ENCODE measurements at regions not wholly inside any gene's neighbourhood (a gene's known extent, or its start where the extent isn't known, plus 50 kb on each side); places are given as distances from the start of the nearest gene placed in this dataset.

DNA sequence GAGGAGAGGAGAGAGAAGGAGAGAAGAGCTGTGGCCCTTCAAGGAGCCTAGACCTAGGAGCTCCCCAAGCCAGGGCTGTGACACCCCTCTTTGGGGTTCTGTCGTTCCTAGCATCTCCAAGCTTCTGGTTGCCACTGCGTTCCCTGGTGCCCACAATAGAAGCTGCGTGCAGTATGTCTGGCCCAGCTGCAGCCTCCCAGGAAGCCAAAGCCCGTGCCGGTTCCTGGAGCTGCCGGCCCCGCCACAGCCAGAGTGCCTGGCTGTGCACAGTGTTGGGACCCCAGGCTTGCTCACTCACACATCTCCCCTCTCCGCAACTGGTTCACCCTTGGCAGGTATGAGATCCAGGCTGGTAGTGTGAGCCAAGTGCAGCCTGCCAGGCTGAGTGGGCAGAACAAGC, 367.7 kb upstream of the MC4R start:
- ChIA-PET CTCF (no interaction called here), POLR2A (no interaction called here)
- TF ChIP-seq CTCF (IDR thresholded peaks at IDR 0.05; ENCODE audit: control extremely low read depth, extremely low read depth, low read depth, missing control alignments): no peak
- DNase-seq (ENCODE audit: extremely low spot score): no peak

DNA sequence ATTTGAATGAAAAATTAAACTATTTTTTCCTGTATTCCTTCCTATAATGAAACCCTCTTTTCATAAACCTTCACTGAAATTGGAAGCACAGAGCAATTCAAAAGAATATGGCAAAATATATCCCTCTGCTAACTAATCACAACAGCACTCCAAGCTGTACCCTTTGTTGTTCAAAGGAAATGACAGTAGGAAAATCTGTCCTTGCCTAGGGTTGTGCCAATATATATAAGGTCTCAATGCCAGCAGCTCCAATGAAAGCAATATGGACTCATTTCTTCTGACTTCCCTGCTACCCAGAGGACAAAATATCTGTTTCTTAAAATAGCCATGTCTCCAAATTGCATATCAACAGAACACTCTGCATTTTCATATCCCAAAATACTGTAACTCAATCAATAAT, 373.9 kb upstream of the MC4R start:
- no peak for DNase-seq (ENCODE audit: extremely low spot score)
- POLR2A ChIA-PET: no interaction called here
- CTCF ChIA-PET: no interaction called here
- no peak for TF ChIP-seq CTCF (IDR thresholded peaks at IDR 0.05; ENCODE audit: control extremely low read depth, extremely low read depth, low read depth, missing control alignments)

DNA sequence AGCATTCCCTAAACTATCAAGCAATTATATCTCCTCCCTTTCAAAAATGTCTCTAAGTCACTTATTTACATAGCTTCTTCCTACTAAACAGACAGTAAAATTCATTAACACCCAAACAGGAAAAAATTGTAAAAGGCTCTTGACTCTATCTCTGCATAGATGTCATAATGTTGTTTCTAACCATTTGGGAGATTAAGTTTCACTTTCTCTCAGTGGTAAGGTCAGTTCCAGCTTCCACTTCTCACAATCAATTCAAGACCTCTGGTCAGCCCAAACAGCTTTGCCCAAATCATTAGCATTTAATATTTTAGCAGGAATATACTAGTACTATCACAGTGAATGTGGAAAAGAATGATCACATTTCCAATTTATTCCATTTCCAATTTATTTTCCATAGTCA, 374.3 kb upstream of the MC4R start:
- ChIA-PET POLR2A (no interaction called here), CTCF (interaction anchor here (1.0 kb wide), 1 partner anchor 24 kb away, joined by 3 read pairs; no protein-coding TSS in a partner anchor)
- DNase-seq (ENCODE audit: extremely low spot score): no peak
- no peak for TF ChIP-seq CTCF (IDR thresholded peaks at IDR 0.05; ENCODE audit: control extremely low read depth, extremely low read depth, low read depth, missing control alignments)

- CTCF ChIA-PET: interaction anchor here (1.1 to 1.8 kb wide), 2 partner anchors 10 to 13 kb away, joined by 3 to 7 read pairs; no protein-coding TSS in a partner anchor
- no peak for DNase-seq (ENCODE audit: extremely low spot score)
- TF ChIP-seq CTCF (IDR thresholded peaks at IDR 0.05; ENCODE audit: control extremely low read depth, extremely low read depth, low read depth, missing control alignments): no peak
- POLR2A ChIA-PET: no interaction called here
Observed at GRCh38 chr18:60753753-60754152, 381.2 kb upstream of the MC4R start.

DNA sequence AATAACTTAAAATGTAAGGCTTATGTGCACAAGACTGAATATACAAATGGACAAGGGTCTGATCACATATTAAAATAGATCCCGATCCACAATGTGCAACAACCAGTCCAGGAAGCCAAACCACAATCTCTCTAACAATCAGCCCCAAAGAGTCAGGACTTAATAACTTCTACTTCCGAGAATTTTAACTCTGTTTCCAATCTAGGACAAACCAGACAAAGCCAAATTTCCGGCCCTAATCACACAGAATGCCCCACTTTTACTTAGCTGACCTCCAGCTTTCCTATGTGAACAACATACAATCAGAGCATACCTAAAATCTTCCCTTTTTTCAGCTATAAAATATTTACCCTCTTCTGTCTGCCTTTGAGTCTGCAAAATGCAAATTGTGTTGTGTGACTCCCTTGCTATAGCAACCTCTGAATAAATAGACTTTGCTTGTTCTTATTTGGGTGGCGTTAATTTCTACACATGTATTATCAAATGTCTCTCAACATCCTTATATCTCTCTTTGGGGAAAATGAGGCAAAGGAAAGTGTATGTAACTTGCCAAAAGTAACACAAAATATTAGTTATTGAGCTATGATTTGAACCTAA, 381.9 kb upstream of the MC4R start:
- ChIA-PET CTCF (interaction anchor here (1.8 kb wide), 1 partner anchor 10 kb away, joined by 7 read pairs; no protein-coding TSS in a partner anchor), POLR2A (no interaction called here)
- no peak for TF ChIP-seq CTCF (IDR thresholded peaks at IDR 0.05; ENCODE audit: control extremely low read depth, extremely low read depth, low read depth, missing control alignments)
- no peak for DNase-seq (ENCODE audit: extremely low spot score)

DNA sequence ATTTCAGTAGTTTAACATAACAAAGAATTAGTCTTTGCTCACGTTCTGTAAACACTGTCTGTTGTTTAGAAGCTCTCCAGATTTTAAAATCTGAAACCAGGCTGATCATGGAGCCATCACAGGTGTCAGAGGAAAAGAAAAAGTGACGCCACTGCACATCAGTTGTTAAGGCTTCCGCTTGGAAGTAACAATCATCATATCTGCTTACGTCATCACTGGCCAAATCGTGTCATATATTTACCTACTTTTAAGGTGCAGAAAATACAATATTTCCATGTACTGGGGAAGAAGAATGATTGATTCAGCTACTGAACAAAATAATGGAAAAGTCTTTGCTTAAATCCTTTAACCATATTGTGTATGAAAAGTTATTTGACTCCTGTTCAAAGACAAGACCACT, 382.6 kb upstream of the MC4R start:
- ChIA-PET POLR2A (no interaction called here), CTCF (no interaction called here)
- DNase-seq (ENCODE audit: extremely low spot score): no peak
- TF ChIP-seq CTCF (IDR thresholded peaks at IDR 0.05; ENCODE audit: control extremely low read depth, extremely low read depth, low read depth, missing control alignments): no peak

DNA sequence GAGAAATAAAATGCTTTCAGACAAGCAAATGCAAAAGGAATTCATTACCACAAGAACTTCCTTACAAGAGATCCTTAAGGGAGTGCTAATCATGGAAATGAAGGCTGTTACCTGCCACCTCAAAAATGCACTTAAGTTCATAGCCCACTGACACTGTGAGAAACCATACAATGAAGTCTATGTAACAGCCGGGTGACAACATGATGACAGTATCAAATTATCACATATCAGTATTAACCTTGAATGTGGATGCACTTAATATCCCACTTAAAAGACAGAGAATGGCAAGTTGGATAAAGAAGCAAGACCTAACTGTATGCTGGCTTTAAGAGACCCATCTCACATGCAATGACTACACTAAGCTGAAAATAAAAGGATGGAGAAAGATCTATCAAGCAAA, 403.4 kb upstream of the MC4R start:
- no peak for TF ChIP-seq CTCF (IDR thresholded peaks at IDR 0.05; ENCODE audit: control extremely low read depth, extremely low read depth, low read depth, missing control alignments)
- no peak for DNase-seq (ENCODE audit: extremely low spot score)
- ChIA-PET POLR2A (no interaction called here), CTCF (no interaction called here)

All from GM10248 (cell line).